Effector memory CD4-positive, alpha-beta T cell (primary cell): ENCODE measurements at regions not wholly inside any gene's neighbourhood (a gene's known extent, or its start where the extent isn't known, plus 50 kb on each side); places are given as distances from the start of the nearest gene placed in this dataset.
"Not testable (repeated sequence)": the region's sequence is repeated elsewhere in the genome, so short reads cannot be mapped to it uniquely, and the experiment has no call there.

ENCODE experiments used
- DNase-seq, 3 donors: peaks; one replicate each; pipeline ENCODE4 v3.0.0-alpha.2; 2020
- H3K27ac ChIP-seq: 2 replicates; pipeline ENCODE4 v1.7.0; 2013; ENCODE audit warnings: mild to moderate bottlenecking, low read length, moderate library complexity; ENCODE audit not compliant: insufficient read depth, poor library complexity, severe bottlenecking
- H3K27me3 ChIP-seq: replicated peaks from 2 replicates; pipeline ENCODE4 v1.7.0; 2013; ENCODE audit warnings: mild to moderate bottlenecking, low read length; ENCODE audit not compliant: insufficient read depth, control insufficient read depth, poor library complexity, severe bottlenecking
- H3K36me3 ChIP-seq: 2 replicates; pipeline ENCODE4 v1.7.0; 2013; ENCODE audit warnings: mild to moderate bottlenecking, low read length, moderate library complexity; ENCODE audit not compliant: control insufficient read depth, insufficient read depth
- H3K4me1 ChIP-seq: 2 replicates; pipeline ENCODE4 v1.7.0; 2013; ENCODE audit warnings: low read length, mild to moderate bottlenecking; ENCODE audit not compliant: control insufficient read depth, insufficient read depth, poor library complexity, severe bottlenecking
- H3K4me3 ChIP-seq: 2 replicates; pipeline ENCODE4 v1.7.0; 2013; ENCODE audit warnings: low read length, low read depth, mild to moderate bottlenecking; ENCODE audit not compliant: insufficient read depth, poor library complexity, severe bottlenecking
- H3K9me3 ChIP-seq: 2 replicates; pipeline ENCODE4 v1.7.0; 2013; ENCODE audit warnings: mild to moderate bottlenecking, low read length, moderate library complexity; ENCODE audit not compliant: control insufficient read depth

DNA sequence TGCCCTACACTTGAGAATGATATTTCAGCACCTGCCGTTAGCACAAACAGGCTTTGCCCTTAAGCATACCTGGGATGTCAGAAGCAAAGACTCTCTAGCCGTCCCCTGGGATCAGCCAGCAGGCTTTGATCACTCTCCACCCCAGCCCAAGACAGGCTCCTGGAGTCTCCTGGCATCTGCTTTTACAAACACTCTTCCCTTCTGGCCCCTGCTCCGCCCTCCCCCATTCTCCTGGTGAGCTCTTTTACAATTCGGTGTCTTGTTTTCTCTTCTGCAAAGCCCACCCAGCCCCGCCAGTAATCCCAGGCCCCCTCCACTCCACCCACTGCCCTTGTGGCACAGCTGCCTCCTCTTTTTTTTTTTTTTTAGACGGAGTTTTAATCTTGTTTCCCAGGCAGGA is 50.4 kb downstream of the KATNIP start:
- no peak for DNase-seq
- Histone ChIP-seq H3K27ac (no peak overlapping the region), H3K36me3 (no peaks in the 10 kb centered on the region), H3K4me3 (no peak overlapping the region), H3K4me1 (no peaks in the 10 kb centered on the region), H3K27me3 (no peaks in the 10 kb centered on the region), H3K9me3 (no peaks in the 10 kb centered on the region)

DNA sequence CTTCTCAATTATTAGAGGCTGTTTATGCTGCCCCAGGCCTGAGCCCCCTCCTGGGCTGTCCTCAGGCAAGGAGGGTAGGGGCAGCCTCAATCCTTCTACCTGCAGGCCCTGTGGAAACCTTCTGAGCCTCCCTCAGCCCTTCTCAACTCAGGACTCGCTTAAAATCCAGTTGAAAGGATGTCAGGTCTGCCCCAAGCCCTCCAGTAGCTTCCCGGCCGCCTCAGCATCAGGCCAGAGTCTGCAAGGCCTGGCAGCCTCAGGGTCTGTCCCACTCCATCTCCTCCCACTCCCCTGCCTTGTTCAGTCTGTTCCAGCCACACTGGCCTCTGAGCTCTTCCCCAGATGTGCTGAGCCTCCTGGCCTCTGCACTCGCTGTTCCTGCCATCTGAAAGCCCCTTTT is 52.2 kb downstream of the KATNIP start:
- H3K4me3 ChIP-seq = no peak overlapping the region
- H3K9me3 ChIP-seq = no peaks in the 10 kb centered on the region
- H3K27me3 ChIP-seq = no peaks in the 10 kb centered on the region
- no peak for DNase-seq
- H3K4me1 ChIP-seq = no peaks in the 10 kb centered on the region
- H3K27ac ChIP-seq = no peak overlapping the region
- no peaks in the 10 kb centered on the region for H3K36me3 ChIP-seq

GRCh38 chr16:27605500-27606106 is 55.7 kb downstream of the KATNIP start:
- not testable (repeated sequence) for DNase-seq

DNA sequence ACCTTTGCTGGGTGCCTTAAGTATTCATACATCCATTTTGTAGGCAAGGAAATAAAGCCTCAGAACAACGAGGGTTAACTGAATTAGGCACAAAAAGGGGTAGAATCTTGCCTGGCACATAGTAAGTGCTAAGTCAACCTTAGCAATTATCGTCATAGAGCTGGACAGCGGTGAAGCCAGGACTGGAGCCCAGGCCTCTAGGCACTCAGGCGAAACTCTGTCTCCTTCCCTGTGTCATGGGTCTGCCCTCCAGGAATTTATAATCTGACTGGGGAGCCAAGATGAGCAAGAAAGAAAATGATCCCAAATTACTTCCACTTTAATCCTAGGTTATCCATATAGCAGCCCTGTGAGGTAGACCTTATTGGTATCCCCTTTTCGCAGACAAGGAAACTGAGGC is 61.4 kb downstream of the KATNIP start:
- H3K4me1 ChIP-seq = no peaks in the 10 kb centered on the region
- H3K4me3 ChIP-seq = no peak overlapping the region
- H3K36me3 ChIP-seq = no peaks in the 10 kb centered on the region
- no peaks in the 10 kb centered on the region for H3K27me3 ChIP-seq
- no peaks in the 10 kb centered on the region for H3K9me3 ChIP-seq
- no peak overlapping the region for H3K27ac ChIP-seq
- DNase-seq = no peak

More at GRCh38 chr16:27605500-27606106, 55.7 kb downstream of the KATNIP start:
- not testable (repeated sequence) for H3K4me1 ChIP-seq, H3K27me3 ChIP-seq, H3K27ac ChIP-seq, H3K36me3 ChIP-seq, H3K9me3 ChIP-seq, H3K4me3 ChIP-seq

DNA sequence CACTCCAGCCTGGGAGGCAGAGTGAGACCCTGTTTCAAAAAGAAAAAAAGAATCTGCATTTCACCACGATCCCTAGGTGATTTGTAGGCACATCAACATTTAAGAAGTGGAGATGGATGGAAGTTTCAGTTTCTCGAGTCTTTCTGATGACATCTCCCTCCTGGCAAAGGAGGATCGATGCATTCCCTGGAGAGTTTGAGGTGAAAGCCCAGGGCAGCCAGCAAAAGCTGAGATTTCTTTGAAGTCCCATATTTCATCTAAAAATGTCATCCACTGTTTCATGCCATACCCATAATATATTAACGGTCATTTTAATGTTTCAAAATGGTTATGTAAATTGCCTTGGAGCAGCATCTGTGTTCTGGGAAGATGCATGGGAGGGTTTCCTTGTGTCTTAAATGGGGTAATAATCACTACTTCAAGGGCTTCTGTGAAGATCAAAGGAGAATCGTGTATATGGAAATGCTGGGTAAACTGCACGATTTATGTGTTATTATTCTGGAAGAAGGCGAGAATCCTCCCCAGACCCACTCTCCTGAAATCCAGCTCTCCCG is 63.4 kb downstream of the KATNIP start:
- no peaks in the 10 kb centered on the region for H3K9me3 ChIP-seq
- no peaks in the 10 kb centered on the region for H3K36me3 ChIP-seq
- H3K27ac ChIP-seq = no peak overlapping the region
- no peaks in the 10 kb centered on the region for H3K27me3 ChIP-seq
- DNase-seq = no peak
- no peaks in the 10 kb centered on the region for H3K4me1 ChIP-seq
- H3K4me3 ChIP-seq = no peak overlapping the region

- Histone ChIP-seq H3K4me1 (no peaks in the 10 kb centered on the region), H3K27me3 (no peaks in the 10 kb centered on the region), H3K27ac (no peak overlapping the region), H3K4me3 (no peak overlapping the region), H3K36me3 (no peaks in the 10 kb centered on the region), H3K9me3 (no peaks in the 10 kb centered on the region)
- DNase-seq = no peak
These were observed 67.7 kb downstream of the KATNIP start for GRCh38 chr16:27617665-27618064.

GRCh38 chr16:27618165-27618564 is 68.2 kb downstream of the KATNIP start:
- no peaks in the 10 kb centered on the region for H3K27me3 ChIP-seq
- no peak for DNase-seq
- H3K9me3 ChIP-seq = no peaks in the 10 kb centered on the region
- H3K4me1 ChIP-seq = no peaks in the 10 kb centered on the region
- no peaks in the 10 kb centered on the region for H3K36me3 ChIP-seq
- H3K27ac ChIP-seq = no peak overlapping the region
- H3K4me3 ChIP-seq = no peak overlapping the region

- Histone ChIP-seq H3K4me1 (no peaks in the 10 kb centered on the region), H3K36me3 (no peaks in the 10 kb centered on the region), H3K9me3 (no peaks in the 10 kb centered on the region), H3K4me3 (no peak overlapping the region), H3K27me3 (no peaks in the 10 kb centered on the region), H3K27ac (no peak overlapping the region)
- DNase-seq = no peak
These were observed 68.8 kb downstream of the KATNIP start for GRCh38 chr16:27618606-27619327.

DNA sequence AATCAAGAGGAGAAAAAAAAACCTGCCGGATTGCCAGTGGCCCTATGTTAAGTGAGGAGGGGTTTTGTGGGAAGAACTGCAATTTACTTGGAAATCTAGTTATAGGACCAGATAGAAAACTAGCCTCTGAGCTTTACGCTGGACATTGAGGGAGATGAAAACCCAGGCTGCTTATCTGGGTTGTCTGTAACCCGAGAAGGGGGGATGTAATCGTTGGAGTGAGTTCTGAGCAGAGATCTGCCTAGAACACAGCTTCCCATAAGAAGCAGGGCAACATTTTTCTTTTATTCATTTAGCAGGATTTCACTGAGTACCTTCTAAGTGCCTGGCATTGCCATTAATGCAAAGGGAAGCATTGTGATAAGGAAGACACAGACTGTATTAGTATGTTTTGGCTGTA is 70.6 kb downstream of the KATNIP start:
- Histone ChIP-seq H3K9me3 (no peaks in the 10 kb centered on the region), H3K27ac (no peak overlapping the region), H3K4me3 (no peak overlapping the region), H3K4me1 (no peaks in the 10 kb centered on the region), H3K36me3 (no peaks in the 10 kb centered on the region), H3K27me3 (no peaks in the 10 kb centered on the region)
- no peak for DNase-seq
